ENCODE measurements at regions not wholly inside any gene's neighbourhood (a gene's known extent, or its start where the extent isn't known, plus 50 kb on each side); places are given as distances from the start of the nearest gene placed in this dataset.
"Not testable (repeated sequence)": the region's sequence is repeated elsewhere in the genome, so short reads cannot be mapped to it uniquely, and the experiment has no call there.

DNA sequence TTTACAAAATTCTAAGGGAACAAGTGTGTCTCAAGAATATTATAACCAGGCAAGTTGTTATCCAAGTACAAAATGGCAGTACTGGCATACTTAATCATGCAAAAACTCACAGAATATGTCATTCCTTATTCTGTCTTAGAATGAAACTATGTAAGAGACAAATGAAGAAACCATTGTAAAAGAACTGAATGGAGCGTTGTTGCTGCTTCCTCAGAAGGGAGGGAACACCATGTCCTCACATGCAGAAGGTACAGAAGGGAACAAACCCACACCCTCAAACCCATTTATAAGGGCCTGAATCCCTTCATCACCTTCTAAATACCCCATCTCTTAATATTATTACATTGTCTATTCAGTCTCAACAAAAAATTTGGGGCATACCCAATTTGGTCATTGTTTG, 960.0 kb downstream of the LTN1 start:
- DNase-seq, result not testable (repeated sequence)

DNA sequence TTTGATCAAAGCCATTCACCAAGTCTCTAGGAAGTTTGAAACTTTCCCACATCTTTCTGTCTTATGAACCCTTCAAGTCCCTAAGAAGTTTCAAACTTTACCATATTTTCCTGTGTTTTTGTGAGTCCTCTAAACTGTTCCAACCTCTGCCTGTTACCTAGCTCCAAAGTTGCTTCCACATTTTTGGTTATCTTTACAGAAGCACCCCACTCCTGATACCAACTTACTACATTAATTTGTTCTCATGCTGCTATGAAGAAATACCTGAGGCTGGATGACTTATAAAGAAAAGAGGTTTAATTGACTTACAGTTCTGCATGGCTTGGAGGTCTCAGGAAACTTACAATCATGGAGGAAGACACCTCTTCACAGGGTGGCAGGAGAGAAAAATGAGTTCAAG, 961.6 kb downstream of the LTN1 start:
- not testable (repeated sequence) for DNase-seq

DNA sequence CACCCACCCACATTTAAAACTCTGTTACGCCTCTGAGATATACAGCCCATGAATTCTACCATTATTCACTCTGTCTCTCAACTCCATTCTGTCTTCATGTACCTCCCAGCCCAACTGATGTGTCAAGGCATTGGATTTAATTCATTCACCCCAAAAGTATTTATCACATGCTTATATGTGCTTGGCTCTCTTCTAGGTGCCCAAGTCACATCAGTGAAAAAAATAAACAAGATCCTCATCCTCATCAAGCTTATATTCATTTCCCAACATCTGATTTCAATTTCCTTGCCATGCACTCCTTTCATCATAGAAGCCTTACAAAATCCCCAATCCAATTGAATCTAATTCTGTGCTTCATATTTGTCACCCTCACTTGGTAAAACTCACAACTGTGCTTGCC, 967.6 kb downstream of the LTN1 start:
- DNase-seq, result no peak

DNA sequence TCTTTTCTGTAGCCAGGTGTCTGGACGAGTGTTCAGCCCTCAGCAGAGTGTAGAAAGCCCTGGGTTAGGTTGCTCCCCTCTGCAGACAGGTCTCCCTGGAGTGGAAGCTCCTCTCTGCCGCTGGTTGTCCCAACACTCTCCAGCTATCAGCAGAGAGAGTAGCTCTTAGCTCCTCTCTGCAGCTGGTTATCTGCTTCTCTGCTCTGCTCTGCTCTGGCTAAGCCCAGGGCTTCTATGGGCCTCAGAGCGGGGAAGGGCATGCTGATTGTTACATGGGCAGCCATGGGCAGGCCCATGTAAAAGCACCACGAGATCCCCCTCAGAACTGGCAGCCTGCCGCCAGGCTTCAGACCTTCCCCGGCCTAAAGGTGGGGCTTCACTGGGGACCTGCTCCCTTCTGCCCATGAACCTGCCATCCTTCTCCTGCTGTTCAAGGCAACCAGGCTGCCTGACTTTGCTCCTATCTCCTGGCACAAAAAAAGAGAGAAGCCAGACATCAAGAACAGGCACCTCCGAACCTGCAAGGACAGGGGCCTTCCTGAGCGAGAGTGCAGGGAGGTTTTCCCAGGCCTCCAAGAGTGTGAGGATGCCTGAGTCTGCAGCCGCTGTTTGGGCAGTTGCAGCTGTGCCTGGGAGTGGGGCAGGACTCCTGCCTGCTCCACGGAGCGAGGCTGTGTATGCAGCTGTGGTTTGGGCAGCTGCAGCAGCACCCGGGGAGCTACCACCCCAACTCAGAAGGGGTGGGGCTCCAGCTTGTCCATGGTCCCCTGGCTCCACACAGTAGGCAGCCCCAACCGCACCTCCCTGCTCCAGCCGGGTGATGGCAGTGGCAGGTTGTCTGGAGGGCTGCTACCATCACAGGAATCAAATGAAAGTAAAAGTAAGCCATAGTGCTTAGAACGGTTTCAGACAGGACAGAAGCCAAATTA, 973.7 kb downstream of the LTN1 start:
- DNase-seq, result no peak

DNA sequence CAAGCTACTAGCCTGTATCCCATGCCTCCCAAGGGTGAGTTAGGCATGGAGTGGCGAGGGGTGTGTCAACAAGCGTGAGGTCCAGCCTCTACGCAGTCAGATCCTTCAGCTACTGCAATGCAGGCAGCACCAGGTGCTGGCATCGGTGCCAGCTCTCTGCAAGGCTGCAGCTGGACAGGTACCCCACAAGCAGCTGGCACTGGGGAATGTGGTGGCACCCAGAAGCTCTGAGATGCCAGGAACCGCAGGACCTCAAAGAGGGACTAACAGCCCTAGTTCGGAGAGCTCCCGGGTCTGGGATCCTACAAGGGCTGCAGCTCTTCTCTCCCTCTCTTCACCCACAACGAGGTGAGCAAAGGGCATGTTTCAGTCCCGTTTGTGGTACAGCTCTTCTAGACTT, 974.5 kb downstream of the LTN1 start:
- no peak for DNase-seq

DNA sequence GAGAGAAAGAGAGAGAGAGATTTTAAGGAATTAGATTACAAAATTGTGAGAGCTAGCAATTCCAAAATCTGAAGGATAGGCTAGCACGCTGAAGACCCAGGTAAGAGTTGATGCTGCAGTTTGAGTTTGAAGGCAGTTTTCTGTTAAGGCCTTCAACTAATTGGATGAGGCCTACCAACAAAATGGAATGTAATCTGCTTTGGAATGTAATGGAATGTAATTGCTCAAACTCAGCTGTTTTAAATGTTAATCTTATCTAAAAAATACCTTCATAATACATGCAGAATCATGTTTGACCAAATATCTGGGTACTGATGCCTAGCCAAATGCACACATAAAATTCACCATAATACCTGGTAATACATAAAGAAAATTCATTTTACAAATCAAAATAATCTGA, 976.1 kb downstream of the LTN1 start:
- no peak for DNase-seq

DNA sequence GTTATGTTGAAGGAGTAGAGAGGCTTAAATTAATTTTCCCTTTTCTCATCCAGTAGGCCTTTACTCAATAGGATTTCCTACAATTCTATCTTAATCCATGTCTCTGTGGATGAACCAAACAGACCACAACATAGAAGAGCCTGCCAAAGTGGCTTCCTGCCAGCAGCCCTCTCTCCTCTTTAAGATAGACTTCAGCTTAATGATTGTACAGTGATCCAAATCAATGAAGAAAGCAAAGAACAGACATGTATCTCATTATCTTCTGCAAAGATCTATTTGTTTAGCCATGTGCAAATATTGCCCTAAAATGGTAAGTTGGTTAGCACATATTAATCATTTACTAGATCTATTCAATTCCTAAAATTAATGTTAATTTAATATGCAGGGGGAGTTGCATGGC, 979.6 kb downstream of the LTN1 start:
- DNase-seq, result not testable (repeated sequence)

DNA sequence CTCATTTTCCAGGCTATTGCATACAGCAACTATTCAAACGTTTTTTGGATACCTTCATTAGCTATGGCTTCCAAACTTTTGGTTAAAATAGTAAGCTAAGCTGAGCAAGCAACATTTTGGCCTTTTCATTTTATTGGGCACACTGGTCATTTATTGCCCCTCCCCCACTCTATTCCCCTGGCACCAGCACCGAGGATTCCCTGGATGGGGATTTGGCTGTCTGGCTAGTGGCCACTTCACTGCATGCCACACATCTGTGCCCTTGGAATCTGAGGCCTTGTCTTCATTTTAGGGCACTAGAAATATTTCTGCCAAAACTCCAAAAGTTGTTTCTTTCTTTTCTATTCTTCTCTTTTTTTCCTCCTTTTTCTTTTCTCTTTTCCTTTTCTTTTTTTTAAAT, 980.7 kb downstream of the LTN1 start:
- DNase-seq, result not testable (repeated sequence)

DNA sequence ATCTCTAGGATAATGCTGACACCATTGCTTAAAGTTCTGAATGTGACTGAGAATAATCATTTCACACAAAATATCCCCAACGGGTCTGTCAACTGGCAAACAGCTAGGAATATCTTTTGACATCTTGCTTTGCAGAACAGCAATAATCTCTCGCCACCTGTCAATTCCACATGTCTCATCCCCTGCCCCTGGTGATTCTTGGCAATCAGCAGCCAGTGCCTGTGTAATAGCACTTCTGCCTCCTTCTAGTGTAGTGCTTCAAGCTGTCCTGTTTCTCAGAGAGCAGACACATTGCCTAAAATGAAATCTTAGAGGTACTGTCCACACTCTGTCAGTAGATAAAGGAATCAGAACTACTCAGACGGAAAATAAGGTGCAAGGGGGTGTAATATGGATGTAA, 984.4 kb downstream of the LTN1 start:
- DNase-seq, result not testable (repeated sequence)

DNA sequence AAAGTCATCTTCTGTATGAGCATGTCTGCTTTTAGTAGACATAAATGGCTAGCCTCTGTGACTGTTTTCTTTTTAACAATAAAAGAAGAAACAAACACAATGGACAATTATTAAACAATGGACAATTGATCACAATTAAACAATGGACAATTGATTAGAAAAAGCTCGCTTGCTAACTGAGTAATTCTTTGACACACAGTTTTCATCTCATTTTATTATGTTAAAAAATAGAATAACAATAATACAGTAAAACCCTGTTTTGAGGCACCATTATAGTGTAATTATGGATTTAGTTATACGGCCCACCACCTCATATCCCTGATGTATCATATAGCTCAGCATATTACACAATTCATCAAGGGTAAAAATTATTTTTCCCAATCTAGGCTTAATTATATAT, 989.0 kb downstream of the LTN1 start:
- not testable (repeated sequence) for DNase-seq

DNA sequence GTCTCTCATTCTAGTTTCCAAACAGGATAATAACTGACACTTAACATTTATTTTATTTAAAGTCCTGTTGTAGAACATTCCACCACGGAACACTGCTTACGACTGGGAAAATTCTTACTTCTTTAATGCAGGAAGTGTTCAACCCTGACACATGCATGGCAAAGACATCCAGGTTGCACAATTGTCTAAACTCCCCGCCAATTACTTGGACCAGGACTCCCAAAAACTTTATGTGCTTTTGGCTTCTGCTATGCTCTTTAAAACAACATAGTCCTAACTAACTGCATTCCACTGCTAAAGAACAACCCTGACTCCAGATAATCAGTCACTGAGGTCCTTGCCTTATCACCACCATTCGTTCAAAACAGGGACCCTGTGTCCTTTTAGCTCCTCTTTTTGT, 995.8 kb downstream of the LTN1 start:
- not testable (repeated sequence) for DNase-seq

DNA sequence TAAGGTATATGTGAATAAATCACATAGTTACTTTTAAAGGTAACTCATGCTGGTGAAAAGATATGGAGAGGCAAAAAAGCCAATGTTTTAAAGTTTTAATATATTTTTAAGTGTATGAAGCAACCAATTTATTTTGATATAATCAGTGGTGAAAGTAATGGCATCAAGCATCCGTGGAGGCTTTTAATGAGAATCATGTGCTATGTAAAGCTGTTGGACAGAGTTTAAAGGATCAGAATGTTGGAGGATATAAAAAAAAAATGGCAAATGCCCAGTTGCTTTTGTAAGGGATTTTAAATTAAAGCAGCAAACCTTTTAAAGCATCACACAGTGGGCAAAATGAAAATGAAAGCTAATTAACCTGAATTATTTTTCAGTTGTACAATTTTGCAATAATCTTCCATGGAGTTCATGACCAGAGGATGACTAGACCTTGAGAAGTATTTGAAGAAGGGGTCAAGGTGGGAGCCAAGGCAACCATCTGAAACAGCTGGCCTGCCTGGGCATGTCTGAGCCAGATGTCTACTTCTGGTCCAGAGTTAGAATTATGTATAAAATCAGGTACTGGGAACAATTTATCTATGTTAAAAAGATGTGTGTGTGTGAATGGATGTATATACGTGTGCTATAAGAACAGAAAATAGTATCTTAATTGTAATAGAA, 1007.9 kb downstream of the LTN1 start:
- DNase-seq, result not testable (repeated sequence)

DNA sequence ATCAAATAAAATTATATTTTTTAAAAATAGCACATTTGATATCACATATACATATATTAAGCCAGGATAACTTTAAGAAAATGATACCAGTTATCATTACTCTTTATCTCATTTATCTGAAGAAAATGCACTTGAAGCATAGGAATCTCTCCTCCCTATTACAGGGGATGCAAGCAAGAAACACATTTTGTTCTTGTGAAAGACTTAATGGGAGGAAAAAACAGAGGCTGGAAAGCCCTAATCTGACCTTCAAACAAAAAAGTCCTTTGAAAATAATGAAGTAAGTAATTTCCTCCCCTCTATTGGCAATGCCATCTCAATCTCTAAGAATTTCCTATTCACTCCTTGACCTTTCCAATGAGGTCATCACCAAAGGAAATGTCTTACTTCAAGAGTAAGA, 1012.6 kb upstream of the ADAMTS5 start:
- DNase-seq, result not testable (repeated sequence)

DNA sequence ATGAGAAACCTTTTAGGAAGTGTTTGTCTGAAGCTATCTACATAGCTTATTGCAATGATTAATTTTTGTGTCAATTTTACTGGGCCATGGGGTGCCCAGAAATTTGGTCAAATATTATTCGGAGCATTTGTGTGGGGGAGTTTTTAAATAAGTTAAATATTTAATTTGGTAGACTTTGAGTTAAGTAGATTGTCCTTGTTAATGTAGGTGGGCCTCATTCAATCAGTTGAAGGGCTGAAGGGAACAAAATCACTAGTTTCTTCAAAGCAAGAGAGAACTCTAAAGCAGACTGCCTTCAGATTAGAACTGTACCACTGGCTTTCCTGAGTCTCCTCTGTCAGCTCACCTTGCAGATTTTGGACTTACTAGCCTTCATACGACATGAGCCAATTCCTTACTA, 1008.6 kb upstream of the ADAMTS5 start:
- no peak for DNase-seq

DNA sequence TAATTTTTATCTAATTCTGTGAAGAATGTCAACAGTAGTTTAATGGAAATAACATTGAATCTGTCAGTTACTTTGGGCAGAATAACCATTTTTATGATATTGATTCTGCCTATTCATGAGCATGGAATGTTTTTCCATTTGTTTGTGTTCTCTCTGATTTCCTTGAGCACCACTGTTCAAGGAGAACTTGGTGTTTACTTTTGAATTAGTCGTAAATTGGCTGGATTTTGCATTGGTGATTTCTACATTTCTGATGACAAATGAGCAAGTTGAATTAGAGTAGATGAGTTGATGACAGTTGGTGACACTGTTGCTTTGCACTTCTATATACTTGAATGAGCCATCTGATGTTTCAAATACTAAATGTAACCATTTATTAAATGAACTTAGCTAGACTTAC, 1007.3 kb upstream of the ADAMTS5 start:
- DNase-seq, result not testable (repeated sequence)

DNA sequence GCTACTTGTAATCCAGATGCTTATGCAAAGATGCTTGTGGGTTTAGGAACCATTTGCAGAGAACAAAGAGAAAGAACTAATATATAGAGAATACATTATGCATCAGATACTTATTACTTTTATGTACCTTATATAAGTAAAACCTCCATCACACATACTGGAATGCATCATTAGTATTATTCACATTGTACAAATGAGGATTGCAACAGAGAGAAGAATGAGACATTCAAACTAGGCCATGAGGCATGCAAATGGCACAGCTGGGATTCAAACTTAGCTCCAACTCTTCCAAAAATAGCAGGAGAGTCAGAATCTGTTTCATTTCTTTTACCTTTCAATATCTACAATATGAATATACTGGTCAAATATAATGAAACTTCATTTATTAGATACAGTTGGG, 1001.4 kb upstream of the ADAMTS5 start:
- not testable (repeated sequence) for DNase-seq

DNA sequence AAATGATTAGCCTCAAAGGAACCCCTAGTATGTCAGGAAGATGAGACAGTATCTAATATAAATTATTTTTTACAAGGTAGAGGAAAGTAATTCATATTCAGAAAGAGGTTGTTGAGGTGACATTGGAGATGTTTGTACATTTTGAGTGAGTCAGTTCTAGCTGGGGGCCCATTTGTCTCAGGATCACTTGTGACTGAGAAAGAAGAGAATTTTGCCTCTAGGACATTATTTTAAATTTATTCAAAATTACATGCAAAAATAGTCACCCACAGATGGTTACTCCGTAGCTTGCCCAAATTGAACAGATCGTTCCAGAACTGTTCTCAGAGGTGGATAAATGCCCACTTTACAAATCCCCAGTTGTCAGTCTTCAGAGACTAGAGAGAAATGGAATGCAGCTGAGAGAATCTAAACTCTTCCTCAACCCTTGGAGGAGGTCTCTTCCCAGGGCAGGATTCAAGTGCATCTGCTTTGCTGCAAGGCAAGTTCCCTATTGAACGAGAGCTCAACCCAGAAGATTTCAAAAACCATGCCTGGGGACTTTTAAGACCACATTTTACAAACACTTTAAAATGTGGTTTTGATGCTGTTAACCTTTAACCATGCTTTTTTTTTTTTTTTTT, 987.8 kb upstream of the ADAMTS5 start:
- DNase-seq, result no peak

DNA sequence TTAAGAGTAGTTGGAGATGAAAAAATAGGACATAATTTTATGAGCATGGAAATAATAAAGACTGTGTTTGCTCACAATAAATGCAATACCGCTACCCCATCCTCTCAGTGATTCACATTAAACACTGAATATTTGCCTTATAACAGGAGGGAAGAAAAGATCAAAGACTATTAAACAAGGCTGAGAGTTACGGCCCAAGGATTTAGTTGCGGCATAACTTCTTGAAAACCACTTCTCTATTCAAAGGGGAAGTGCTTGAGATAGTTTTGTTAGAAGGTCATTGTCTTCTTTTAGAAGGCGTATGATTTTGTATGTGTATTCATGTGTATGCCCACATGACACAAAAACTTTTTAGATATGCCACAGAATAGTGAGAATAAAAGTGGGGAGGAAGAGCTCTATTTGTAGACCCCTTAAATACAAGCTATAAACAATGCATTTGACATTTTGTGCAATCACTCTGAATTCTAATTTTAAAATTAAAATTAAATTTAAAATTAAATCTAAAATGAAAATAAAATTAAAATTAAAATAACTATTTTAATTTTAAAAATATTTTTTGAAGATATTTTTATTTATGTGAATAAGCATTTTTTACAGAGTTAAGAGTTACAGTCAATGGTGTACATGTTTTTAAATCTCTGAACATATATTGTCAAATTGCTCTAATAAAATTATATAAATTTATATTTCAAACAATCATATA, 986.6 kb upstream of the ADAMTS5 start:
- no peak for DNase-seq

DNA sequence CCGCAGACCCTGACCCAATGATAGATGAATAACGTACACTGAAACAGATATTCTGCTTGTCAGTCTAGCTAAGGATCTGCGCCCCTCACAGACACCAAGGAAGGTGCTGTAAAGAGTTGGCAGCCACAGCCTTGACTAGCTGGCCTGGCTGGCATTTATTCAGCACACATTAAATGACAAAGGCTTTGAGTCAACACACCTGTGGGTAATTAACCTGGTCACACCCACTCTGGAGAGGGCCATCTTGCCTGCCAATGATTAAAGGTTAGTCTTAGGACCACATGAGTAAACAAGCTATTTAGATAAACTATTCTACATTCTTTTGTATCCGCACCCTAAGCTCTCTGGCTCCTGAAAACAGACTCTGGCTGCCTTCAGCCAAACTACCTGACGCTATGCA, 982.2 kb upstream of the ADAMTS5 start:
- DNase-seq, result not testable (repeated sequence)

DNA sequence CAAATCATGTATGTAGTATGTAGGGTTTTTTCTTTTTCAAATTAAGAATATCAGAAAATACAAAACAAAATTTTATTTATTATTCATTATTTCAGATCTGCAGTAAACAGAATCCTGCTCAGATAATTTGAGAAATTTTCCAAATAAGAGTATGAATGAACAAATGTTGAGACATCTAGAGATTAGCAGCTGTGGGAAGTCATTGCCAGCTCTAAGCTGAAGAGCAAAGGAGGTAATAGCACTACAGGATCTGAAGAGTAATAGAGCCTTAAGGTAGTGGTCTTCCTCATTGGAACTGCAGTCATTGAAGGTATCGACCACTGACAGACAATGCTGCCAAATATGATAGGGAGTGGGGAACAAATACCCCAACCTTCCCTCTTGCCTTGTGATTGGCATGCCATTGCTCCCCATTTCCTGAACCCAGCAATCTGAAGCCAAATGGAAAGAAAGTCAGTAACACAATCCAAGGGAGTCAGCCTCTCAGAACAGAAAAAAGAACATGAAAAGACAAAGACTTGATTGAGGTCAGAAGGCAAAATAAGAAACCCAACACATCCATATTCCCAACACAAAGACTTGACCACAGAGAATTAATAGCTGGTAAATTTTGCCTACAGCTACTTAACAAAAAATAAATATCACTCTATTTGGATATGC, 963.4 kb upstream of the ADAMTS5 start:
- not testable (repeated sequence) for DNase-seq

DNA sequence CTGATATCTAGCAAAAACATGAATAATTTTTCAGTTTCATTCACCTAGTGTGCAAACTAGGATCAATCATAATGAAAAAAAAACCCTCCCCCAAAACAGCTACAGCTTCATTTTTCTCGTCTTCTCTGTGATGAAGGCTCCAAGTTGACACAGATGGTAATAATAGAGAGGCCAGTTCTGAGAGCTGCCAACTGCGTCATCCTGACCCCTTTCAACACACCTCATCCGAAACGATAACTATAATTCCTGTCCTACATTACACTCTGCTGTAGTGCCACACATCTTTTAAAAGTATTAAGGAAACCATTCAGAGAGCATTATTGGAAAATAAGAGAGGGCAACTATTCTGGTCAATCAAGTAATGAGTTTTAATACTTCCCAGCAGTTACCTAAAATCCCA, 962.3 kb upstream of the ADAMTS5 start:
- not testable (repeated sequence) for DNase-seq

DNA sequence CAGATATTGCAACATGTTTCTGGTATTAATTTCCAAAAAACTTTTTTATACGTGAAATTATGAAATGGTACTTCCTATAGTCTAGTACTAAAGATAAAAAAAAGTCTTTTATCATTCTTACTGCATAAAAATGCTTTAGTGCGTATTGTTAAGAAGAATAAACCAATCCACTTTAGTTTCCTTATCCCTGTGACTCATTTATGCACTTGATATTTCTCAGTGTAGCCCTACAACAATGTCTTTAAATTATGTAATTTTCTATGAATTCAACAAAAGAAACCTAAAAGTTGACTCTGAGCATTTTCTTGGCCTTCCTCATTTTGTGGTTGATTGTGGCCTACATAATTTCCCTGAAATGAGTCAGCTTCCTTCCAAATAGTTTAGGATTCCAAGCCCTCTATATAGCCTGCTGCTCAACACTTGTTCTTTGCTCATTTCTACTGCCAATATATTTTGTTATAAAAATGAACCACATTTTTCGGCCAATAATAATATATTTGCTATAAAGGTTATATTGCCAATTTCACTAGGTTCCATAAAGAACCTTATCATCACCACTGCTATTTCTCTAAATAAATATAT, 961.7 kb upstream of the ADAMTS5 start:
- DNase-seq, result not testable (repeated sequence)

Data from activated CD4-positive, alpha-beta T cell treated with anti-CD3 and anti-CD28 coated beads, Interleukin-2, amount 50 U/mL, for 4 hours (primary cell).